ENCODE measurements at regions not wholly inside any gene's neighbourhood (a gene's known extent, or its start where the extent isn't known, plus 50 kb on each side); places are given as distances from the start of the nearest gene placed in this dataset.
A peak's percentile ranks its signal among the peaks of the same experiment; 100 is the strongest.

DNA sequence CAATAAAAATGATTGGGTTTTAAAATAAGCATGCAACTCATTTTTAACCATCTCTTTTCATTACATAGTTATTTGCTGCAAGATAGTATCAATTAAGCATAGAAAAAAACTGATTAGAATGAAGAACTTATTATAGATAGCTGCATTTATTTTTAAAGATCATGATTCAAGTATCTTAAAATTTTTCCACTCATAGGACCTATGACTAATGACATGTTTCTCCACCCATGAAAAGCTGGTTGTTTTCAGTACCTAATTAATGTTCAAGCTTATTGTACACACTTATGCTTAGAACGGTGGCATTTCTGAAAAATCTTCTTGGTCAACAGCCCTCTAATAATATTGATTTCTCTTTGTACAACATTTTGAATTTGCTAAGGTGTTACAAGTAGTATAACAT is 193.5 kb upstream of the PITX2 start:
- peaks cover 26% of the 10 kb centered on the region for H3K4me1 Mint-ChIP-seq
- H3K27ac Mint-ChIP-seq, result peak overlapping the region; percentile 23
- H3K27me3 Mint-ChIP-seq (ENCODE audit: low read depth), result no peaks in the 10 kb centered on the region
- H3K36me3 Mint-ChIP-seq, result no peaks in the 10 kb centered on the region
- no peak for DNase-seq (ENCODE audit: low spot score in 2 of 2, unreplicated experiment in 2 of 2)
- no peak overlapping the region for H3K4me3 Mint-ChIP-seq
- no peaks in the 10 kb centered on the region for H3K9me3 Mint-ChIP-seq
- TF ChIP-seq, protein P1, sequence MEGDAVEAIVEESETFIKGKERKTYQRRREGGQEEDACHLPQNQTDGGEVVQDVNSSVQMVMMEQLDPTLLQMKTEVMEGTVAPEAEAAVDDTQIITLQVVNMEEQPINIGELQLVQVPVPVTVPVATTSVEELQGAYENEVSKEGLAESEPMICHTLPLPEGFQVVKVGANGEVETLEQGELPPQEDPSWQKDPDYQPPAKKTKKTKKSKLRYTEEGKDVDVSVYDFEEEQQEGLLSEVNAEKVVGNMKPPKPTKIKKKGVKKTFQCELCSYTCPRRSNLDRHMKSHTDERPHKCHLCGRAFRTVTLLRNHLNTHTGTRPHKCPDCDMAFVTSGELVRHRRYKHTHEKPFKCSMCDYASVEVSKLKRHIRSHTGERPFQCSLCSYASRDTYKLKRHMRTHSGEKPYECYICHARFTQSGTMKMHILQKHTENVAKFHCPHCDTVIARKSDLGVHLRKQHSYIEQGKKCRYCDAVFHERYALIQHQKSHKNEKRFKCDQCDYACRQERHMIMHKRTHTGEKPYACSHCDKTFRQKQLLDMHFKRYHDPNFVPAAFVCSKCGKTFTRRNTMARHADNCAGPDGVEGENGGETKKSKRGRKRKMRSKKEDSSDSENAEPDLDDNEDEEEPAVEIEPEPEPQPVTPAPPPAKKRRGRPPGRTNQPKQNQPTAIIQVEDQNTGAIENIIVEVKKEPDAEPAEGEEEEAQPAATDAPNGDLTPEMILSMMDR (IDR thresholded peaks at IDR 0.05; ENCODE audit: unreplicated experiment), result no peak

- Mint-ChIP-seq H3K36me3 (no peaks in the 10 kb centered on the region), H3K9me3 (no peaks in the 10 kb centered on the region), H3K4me3 (no peak overlapping the region), H3K27me3 (ENCODE audit: low read depth) (no peaks in the 10 kb centered on the region), H3K27ac (no peak overlapping the region), H3K4me1 (peaks cover 16% of the 10 kb centered on the region)
- TF ChIP-seq, protein P1 (IDR thresholded peaks at IDR 0.05; ENCODE audit: unreplicated experiment), result no peak
- no peak for DNase-seq (ENCODE audit: low spot score in 2 of 2, unreplicated experiment in 2 of 2)
Observed at GRCh38 chr4:110821186-110821585, 198.3 kb upstream of the PITX2 start.

DNA sequence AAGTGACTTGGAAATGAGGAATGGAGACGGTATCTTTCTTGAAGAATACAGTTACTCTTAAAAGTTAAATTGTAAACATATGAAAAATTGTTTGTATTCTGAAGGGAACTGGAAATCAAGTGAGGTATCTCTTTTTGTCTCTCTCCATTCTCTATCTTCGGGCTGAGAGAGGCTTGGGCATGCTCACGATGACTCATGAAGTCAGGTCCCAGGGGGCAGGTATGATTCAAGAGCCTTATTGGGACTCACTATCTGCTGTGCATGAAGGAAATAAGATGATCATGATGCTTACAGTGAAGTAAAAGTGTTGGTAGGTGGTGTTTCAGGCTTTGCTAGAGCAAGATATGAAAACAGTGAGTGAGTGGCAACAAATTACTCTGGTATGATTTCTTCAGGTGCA is 200.4 kb upstream of the PITX2 start:
- no peak overlapping the region for H3K4me3 Mint-ChIP-seq
- no peaks in the 10 kb centered on the region for H3K27me3 Mint-ChIP-seq (ENCODE audit: low read depth)
- H3K27ac Mint-ChIP-seq, result no peak overlapping the region
- DNase-seq (ENCODE audit: low spot score in 2 of 2, unreplicated experiment in 2 of 2), result no peak
- H3K9me3 Mint-ChIP-seq, result no peaks in the 10 kb centered on the region
- no peaks in the 10 kb centered on the region for H3K4me1 Mint-ChIP-seq
- H3K36me3 Mint-ChIP-seq, result no peaks in the 10 kb centered on the region
- TF ChIP-seq, protein P1 (IDR thresholded peaks at IDR 0.05; ENCODE audit: unreplicated experiment), result no peak

- Mint-ChIP-seq H3K4me3 (no peak overlapping the region), H3K36me3 (no peaks in the 10 kb centered on the region), H3K27me3 (ENCODE audit: low read depth) (no peaks in the 10 kb centered on the region), H3K9me3 (no peaks in the 10 kb centered on the region), H3K4me1 (no peaks in the 10 kb centered on the region), H3K27ac (no peak overlapping the region)
- no peak for DNase-seq (ENCODE audit: low spot score in 2 of 2, unreplicated experiment in 2 of 2)
- TF ChIP-seq, protein P1 (IDR thresholded peaks at IDR 0.05; ENCODE audit: unreplicated experiment), result no peak
Observed at GRCh38 chr4:110824344-110824743, 201.5 kb upstream of the PITX2 start.

GRCh38 chr4:110826656-110827055 is 203.8 kb upstream of the PITX2 start:
- Mint-ChIP-seq H3K27ac (no peak overlapping the region), H3K36me3 (no peaks in the 10 kb centered on the region), H3K4me3 (no peak overlapping the region), H3K27me3 (ENCODE audit: low read depth) (no peaks in the 10 kb centered on the region), H3K9me3 (no peaks in the 10 kb centered on the region), H3K4me1 (no peaks in the 10 kb centered on the region)
- TF ChIP-seq, protein P1 (IDR thresholded peaks at IDR 0.05; ENCODE audit: unreplicated experiment), result no peak
- no peak for DNase-seq (ENCODE audit: low spot score in 2 of 2, unreplicated experiment in 2 of 2)

GRCh38 chr4:110830461-110830860 is 207.6 kb upstream of the PITX2 start:
- no peak for DNase-seq (ENCODE audit: low spot score in 2 of 2, unreplicated experiment in 2 of 2)
- peaks cover 5% of the 10 kb centered on the region for H3K4me1 Mint-ChIP-seq
- no peaks in the 10 kb centered on the region for H3K27me3 Mint-ChIP-seq (ENCODE audit: low read depth)
- H3K4me3 Mint-ChIP-seq, result no peak overlapping the region
- TF ChIP-seq, protein P1 (IDR thresholded peaks at IDR 0.05; ENCODE audit: unreplicated experiment), result no peak
- no peaks in the 10 kb centered on the region for H3K36me3 Mint-ChIP-seq
- peaks cover 6% of the 10 kb centered on the region for H3K9me3 Mint-ChIP-seq
- no peak overlapping the region for H3K27ac Mint-ChIP-seq
